Astrocyte of the cerebellum (primary cell): ENCODE measurements at regions not wholly inside any gene's neighbourhood (a gene's known extent, or its start where the extent isn't known, plus 50 kb on each side); places are given as distances from the start of the nearest gene placed in this dataset.

Source experiments
- DNase-seq: peaks from one replicate; pipeline ENCODE4 v3.0.0-alpha.2; 2011; ENCODE audit warnings: low read depth
- H3K4me3 ChIP-seq: 2 replicates; pipeline ENCODE4 v1.5.1; 2011; ENCODE audit warnings: mild to moderate bottlenecking, low read depth, low read length, moderate library complexity
- in situ Hi-C: cut with HindIII; loops from 2 replicates; pipeline ENCODE4 v1.10.0; 2017; ENCODE audit warnings: low sequenced_read_pairs
- TF ChIP-seq, protein P1 (sequence below): IDR thresholded peaks from 2 replicates; pipeline ENCODE4 v1.5.1; 2012; ENCODE audit warnings: low read length, low read depth, moderate library complexity, mild to moderate bottlenecking; ENCODE audit errors: missing control alignments

DNA sequence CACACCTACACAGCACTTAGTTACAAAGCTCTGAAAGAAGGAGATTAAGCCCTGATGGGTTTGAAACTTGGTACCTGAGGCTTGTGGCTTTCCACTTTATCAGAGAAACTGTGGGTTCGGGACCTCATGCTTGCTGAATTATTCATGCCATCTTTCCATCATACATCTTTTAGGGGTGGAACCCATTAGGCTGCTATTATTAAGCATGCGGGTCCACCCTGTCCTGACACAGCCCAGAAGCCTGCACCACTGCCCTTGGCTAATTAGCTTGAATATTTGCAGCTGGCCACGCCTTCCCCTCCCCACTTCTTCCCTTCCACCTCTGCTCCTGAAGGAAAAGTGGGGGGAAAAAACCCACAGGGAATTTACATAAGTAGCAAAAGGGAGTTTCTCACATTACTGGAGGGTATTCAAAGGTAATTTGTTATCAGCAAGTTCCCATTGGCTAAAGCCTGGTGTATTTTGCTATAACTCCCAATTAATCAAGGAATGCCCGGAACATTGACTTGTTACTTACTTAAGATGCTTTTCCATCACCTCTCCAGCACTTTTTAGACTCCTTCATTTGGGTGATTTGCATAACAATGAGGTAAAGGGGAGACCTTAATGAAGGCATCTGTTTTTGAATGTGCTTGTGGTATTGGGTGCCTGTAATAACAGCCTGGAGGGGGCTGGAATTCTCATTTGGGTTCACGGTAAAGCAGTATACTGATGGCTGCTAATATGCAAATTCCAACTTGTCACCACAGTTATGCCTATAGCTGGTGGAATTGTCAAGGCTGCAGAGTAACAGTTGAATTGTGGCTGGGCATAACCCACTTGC, 231.7 kb upstream of the GATB start:
- in situ Hi-C loops: no loop called here
- TF ChIP-seq, protein P1, sequence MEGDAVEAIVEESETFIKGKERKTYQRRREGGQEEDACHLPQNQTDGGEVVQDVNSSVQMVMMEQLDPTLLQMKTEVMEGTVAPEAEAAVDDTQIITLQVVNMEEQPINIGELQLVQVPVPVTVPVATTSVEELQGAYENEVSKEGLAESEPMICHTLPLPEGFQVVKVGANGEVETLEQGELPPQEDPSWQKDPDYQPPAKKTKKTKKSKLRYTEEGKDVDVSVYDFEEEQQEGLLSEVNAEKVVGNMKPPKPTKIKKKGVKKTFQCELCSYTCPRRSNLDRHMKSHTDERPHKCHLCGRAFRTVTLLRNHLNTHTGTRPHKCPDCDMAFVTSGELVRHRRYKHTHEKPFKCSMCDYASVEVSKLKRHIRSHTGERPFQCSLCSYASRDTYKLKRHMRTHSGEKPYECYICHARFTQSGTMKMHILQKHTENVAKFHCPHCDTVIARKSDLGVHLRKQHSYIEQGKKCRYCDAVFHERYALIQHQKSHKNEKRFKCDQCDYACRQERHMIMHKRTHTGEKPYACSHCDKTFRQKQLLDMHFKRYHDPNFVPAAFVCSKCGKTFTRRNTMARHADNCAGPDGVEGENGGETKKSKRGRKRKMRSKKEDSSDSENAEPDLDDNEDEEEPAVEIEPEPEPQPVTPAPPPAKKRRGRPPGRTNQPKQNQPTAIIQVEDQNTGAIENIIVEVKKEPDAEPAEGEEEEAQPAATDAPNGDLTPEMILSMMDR: no peak
- no peak overlapping the region for H3K4me3 ChIP-seq
- no peak for DNase-seq

DNA sequence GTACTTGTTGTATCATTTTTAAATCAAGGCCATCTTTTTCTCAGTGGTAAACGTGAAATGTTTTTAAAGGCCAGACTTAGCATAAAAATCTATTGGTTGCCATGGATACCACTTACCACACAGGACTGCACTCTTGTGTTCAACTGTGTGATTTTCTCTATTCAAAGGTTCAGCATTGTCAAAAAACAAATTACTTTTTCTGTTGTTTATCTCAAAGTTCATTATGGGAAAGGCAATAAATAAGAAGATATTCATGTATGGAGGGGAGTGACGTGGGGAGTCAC, 231.0 kb upstream of the GATB start:
- TF ChIP-seq, protein P1: no peak

DNA sequence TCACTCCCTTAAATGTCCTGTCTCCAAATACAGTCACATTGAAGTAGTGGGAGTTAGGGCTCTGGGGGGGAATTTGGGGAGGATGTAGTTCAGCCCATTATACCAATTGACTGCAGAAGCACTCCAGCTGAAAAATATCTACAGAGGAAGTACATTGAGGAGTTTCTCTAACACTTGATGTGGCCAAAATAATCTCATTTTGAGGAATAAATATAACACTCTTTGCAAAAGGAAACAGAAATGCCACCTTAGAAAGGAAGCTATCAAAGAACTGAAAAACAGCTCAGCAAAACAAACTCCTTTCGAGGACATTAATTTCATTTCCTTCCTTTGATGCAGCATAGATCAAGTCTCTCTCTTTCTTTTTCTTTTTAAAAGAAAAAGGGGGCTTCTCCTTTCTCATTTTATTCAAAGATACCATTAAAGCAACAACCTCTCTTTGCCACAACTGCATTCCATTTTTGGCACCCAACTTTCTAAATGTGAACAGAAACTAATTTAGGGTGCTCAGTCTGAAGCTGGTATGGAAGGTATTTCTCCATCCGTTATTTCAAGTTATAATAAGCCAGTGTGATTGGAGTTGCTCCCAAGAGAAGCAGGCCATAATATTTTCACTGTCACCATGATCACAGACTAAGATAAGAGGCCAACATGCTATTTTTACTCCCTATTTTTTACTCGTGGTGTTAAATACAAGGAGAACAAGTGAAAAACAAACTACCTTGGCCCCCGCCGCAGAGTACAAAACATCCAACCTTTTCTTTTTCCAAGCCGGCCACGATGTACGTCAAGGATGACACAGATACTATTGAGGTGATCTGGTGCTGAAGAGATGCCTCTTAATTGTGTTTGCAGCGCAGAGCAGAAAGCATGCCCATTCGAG, 230.4 kb upstream of the GATB start:
- DNase-seq: no peak
- in situ Hi-C loops: no loop called here
- TF ChIP-seq, protein P1: no peak
- no peak overlapping the region for H3K4me3 ChIP-seq

More for the DNA sequence above, 231.0 kb upstream of the GATB start:
- DNase-seq: no peak
- in situ Hi-C loops: no loop called here
- no peak overlapping the region for H3K4me3 ChIP-seq

DNA sequence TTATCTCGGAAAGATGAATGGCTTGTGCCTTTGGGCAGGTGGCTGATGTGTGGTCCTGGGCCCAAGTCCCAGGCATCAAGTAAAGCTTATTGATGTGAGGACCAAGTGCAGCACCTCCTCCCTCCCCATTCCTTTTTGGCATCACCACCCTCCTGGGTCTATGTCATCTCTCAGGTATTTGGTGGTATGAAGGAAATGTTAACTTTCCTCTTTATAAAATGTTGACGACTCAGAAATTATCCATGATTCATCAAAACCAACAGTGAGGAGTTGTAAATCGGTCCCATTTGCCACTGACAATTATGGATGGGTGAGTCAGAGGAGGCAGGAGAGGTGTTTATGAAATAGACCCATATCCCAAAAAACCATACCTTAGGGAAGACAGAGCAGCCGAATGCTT, 229.4 kb upstream of the GATB start:
- in situ Hi-C loops: no loop called here
- H3K4me3 ChIP-seq: no peak overlapping the region
- TF ChIP-seq, protein P1: no peak
- peak; percentile 59 for DNase-seq

DNA sequence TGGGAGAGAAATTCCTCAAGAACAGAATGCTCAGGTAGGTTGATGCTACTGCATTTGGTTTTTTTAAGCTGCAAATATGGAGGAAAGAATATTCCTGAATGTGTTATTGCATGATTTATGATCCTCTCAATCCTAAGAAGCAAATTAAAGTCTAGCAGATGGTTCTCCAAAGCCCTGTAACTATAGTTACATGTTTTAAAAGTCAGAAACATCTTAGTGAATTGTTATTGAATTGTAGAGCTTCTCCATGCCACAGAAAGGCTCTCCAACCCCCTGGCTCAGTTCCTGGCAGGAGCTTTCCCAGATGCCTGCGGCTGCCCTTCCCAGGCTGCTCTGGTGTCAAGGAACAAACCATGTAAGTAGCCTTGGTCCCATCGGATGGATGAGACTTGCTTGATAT, 227.8 kb upstream of the GATB start:
- TF ChIP-seq, protein P1: no peak
- DNase-seq: no peak
- in situ Hi-C loops: no loop called here
- H3K4me3 ChIP-seq: no peak overlapping the region

DNA sequence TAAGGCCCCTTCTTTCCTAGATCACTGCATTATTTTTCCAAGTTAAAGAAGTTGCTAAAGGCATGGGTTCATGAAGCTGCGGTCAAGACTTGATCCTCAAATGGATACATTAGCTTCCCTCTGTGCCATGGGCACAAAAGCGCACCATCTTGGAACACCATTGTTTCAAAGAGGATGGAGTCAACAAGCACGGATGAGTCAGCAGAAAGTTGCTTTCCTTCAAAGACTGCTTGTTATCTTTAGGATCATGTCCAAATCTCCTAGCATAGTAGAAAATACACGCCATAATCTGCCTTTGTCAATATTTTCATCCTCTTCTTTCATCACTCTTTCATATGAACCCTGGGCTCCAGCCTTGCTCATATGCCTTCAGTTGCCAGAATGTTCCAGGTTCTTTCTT, 226.8 kb upstream of the GATB start:
- DNase-seq: no peak
- TF ChIP-seq, protein P1: no peak
- H3K4me3 ChIP-seq: no peak overlapping the region
- in situ Hi-C loops: no loop called here
